GM19324 (cell line): ENCODE measurements at regions not wholly inside any gene's neighbourhood (a gene's known extent, or its start where the extent isn't known, plus 50 kb on each side); places are given as distances from the start of the nearest gene placed in this dataset.
"Not testable (repeated sequence)": the region's sequence is repeated elsewhere in the genome, so short reads cannot be mapped to it uniquely, and the experiment has no call there.

Experiments
- ATAC-seq: cut with Tn5 transposase; IDR thresholded peaks from one replicate; pipeline ENCODE4 v1.9.1; 2021; ENCODE audit warnings: mild to moderate bottlenecking, moderate library complexity; ENCODE audit not compliant: unreplicated experiment, low FRiP score

DNA sequence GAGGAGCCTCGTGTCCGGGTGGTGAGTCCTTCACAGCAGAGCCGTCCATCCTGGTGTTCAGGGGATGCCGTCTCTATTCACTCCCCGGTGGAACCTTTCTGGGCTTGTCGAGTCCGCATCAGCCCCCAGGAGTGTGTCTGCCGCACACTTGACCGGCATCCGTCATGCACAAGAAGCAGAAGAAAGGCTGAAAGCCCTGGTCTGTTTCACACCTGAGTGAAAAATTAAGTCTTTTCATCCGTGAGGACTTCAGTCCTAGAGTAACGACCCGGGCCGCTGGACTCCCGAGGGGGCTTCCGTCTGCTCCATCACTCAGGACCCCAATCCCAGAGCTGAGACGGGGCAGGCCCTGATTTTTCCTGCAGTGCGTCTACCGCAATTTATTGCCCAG lies 332.2 kb downstream of the ADGRD1 start:
- ATAC-seq = not testable (repeated sequence)

DNA sequence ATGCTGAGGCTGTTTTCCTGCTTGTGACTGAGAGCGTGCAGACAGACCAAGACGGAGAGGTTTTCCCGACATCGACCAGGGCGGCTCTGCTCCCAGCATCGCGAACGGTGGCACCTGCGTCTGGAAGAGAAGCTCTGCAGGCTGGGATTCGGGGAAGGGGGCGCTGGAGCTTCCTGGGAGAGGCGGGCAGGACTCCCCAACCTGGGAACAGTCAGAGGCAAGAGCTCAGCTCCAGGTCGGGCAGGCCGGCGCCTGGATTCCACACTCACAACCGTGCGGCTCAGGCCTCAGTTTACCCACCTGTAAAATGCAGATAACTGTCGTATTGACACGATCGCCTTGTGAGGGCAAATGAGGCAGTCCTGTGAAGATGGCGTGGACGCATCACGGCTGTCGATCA lies 332.6 kb downstream of the ADGRD1 start:
- ATAC-seq = not testable (repeated sequence)

DNA sequence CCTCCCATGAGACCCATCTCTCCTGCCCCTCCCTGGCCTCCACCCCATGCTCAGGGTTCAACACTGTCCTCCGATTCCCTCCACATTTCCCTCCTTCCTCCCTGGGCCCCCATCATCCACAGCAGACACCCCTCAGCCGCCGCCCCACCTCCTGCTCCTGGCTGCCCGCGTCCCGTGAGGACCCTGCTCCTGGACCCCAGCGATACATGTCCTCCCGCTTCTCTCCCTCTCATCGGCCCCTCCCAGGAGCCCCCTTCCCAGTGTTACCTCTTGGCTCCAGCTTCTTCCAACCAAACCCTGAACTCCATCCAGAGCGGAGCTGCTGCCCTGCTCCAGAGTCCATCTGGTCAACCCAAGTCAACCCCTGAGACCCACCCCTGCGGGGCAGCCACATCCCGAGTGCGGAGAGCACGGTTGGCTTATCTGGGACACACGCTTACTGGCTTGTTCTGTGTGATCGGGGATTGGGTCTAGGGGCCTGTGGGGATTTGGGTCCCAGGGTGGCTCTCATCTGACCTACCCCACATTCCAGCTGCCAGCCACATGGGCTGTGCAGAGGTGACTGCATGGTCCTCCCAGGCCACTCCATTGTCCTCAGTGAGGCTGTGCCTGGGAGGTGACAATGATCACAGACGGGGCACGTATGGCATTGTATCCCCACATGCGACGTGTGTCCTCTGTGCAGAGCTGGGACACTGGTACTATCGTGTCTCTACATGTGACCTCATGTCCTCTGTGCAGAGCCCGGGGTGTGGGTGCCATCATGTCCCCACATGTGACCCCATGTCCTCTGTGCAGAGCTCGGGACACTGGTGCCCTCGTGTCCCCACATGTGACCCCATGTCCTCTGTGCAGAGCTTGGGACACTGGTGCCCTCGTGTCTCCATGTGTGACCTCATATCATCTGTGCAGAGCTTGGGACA lies 333.6 kb downstream of the ADGRD1 start:
- ATAC-seq = no peak

DNA sequence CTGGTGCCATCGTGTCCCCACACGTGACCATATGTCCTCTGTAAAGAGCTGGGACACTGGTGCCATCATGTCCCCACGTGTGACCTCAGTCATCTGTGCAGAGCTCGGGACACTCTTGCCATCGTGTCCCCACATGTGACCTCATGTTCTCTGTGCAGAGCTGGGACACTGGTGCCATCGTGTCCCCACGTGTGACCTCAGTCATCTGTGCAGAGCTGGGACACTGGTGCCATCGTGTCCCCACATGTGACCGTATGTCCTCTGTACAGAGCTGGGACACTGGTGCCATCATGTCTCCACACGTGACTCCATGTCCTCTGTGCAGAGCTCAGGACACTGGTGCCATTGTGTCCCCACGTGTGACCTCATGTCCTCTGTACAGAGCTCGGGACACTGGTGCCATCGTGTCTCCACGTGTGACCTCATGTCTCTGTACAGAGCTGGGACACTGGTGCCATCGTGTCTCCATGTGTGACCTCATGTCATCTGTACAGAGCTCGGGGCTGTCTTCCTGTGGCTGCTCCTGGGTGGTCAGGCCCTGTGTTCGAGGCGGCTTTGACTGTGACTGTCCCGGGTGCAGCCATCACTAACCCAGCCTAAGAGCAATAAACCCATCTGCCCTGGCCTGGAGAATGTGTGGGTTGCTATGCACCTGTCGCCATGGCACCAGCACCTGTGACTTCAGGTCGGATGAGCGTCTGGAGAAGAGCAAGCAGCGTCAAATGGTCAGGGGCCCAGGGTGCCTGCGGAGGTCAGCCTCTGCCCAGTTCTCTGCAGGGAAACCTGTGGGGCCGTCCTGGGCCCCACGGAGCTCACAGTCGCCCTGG lies 334.4 kb downstream of the ADGRD1 start:
- no peak for ATAC-seq

DNA sequence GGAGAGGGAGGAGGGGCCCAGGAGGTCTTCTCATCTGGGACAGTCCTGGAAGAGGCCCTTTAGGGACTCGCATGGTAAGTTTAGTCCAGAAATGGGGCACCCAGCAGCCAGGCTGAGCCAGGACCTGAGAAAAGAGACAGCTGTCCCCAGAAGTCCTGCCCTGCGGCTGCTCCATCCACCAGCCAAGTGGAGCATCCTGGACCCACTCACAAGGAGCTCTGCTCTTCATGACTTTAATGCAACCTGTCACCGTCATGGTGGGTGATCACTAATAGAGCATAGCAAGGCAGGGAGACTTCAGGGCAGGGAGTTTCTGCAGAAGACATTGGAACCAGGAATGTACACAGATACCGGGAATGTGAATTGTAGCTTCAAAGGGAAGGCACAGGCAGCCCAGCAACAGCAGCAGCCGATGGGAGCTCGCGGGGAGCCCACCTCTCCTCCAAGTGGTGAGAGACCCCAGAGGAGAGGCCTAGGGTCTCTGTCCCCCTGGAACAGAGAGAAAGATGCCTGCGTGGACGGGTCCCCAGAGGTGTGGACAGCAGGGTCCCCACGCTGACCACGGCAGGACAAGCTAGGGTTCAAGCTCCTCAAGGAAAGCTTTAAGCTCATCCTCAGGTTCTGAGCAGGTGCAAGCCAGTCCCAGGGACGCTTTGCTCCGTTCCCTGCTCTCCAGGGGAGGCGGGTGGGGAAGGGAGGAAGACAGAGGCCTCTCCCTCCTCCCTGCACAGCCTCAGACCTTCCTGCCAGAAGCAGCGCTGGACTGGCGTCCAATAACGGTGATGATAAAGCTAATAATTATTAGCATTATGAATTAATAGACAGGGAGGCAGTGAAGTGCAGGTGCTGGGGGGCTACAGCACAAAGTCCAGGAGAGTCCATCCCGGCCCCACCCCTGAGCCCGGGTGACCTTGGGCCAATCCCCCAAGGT lies 335.3 kb downstream of the ADGRD1 start:
- ATAC-seq = not testable (repeated sequence)

DNA sequence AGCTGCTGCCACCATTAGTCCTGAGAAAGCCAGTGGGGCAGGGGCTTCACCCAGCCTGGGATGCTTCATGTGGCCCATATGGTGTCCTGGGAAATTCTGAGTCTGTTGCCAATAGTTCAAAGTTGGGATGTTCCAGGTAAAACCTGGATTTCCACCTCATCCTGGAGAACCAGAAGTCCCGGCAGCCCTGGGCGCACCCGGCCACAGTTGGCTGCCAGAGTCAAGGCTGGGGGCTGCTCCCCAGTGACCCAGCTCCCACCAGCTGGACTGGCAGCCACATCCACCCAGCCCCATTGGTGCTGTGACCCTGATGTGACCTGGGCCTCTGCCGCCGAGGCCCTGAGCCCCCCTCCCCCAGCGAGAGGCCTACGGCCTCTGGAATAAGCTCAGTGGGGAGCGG lies 336.1 kb downstream of the ADGRD1 start:
- not testable (repeated sequence) for ATAC-seq

DNA sequence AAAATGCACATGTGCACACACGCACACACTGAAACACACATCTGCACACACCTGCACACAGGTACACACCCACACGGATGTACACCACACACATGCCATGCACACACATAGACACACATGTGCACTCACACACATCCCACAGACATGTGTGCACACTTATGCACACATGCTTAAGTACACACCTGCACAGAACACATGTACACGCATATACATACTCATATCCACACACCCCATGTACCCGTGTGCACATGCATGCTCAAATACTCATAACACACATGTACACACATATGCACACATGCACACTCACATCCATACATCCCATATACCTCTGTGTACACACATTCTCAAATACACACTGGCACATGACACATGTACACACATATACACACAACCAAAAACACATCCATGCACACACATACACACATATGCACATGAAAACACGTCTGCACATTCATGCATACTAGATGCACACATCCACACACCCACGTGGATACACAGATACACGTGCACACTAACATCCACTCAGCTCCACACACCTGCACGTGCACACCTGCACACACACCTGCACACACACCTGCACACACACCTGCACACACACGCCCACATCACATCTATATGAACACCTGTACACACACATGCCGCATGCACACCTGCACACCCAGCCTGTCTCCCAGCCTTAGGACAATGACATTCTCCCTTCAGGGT lies 336.7 kb downstream of the ADGRD1 start:
- no peak for ATAC-seq

DNA sequence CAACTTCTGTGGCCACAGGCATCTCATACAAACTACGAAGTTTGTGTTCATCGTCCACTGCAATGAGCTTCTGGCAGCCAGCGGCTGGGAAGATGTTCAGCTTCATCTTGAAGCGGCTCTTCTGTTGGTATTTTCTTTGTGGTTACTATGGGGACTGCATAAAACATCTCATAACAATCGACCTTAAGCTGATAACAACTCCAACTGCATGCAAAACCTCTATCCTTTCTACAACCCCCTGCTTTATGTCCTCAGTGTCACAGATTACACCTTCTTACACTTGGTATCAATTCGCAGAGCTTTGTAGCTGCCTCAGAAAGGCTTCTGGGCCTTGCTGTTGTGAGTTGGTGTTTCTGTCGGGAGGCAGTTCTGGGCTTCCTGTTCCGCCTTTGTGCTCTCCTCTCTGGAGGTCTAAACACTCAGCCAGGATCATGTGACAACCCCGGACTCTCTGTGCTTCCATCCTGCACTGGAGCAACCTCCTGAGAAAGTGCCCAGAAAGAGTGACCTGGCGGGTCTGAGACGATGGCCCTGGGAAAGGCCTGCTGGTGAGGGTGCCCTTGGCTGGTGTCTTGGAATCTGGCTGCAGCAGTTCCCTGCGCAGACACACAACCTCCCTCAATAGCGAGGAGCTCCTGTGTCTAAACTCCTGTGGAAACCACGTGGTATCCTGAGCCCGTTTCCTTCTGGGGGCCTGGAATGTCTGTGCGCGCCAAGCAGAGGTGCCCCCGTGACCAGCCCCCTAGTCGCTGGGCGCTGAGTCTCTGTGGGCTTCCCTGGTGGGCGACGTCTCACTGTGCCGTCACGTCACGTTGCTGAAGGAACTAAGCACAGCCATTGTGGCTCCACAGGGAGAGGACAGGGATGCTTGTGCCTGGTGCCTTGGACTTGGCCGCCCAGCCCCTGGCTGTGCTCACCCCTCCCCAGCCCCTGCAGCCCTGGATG lies 339.6 kb downstream of the ADGRD1 start:
- not testable (repeated sequence) for ATAC-seq

DNA sequence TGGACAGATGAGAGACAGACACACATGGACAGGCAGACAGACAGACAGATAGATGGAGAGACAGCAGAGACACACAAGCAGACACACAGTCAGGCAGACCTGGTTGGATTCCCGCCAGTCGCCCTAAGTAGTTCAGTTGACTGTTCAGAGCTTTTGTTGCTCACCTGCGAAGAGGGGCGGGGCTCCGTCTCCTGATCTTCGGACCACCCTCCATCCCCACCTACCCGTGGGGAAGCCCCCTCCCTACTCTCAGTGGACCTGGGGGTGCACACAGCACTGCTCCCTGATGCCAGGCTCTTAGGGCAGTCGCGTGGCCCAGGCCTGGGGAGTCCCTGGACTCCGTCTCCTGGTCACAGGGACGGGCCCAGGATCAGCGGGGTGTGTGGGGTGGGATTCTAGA lies 341.0 kb downstream of the ADGRD1 start:
- ATAC-seq = not testable (repeated sequence)

DNA sequence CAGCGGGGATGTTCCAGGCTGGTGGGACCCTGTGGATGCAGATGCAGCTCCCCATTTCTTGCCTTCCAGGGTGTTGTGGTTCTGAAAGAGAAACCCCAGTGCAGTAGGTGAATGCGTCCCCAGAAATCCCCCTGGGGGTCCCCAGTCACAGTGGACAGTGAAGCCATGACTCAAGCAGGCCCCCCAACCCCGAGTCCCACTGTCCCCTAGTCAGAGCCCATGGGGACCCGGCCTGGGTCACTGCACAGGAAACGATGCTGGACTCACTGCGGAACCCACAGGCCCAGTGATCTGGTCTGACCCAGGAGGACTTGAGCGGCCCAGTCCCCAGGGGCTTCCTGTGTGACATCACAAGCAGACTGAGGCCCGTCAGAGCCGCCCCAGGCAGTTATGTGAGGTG lies 341.4 kb downstream of the ADGRD1 start:
- ATAC-seq = not testable (repeated sequence)

DNA sequence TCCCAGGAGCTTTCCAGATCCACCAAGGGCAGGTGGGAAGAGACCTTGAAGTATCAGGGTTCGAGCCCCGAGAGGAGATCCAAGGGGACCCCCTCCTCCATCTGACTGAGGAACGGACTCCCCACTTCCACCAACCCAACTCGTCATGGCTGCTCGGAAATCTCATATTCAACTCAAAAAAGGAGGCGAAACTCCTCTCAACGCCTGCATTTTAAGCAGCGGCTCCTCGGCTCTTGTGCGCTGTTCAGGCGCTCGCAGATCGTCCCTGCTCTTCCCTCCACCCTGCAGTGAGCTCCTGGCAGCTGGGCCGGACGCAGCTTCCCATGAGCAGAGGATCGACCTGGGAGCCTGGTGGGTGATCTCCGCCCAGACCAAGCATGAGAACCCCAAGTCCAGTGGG lies 341.9 kb downstream of the ADGRD1 start:
- not testable (repeated sequence) for ATAC-seq

DNA sequence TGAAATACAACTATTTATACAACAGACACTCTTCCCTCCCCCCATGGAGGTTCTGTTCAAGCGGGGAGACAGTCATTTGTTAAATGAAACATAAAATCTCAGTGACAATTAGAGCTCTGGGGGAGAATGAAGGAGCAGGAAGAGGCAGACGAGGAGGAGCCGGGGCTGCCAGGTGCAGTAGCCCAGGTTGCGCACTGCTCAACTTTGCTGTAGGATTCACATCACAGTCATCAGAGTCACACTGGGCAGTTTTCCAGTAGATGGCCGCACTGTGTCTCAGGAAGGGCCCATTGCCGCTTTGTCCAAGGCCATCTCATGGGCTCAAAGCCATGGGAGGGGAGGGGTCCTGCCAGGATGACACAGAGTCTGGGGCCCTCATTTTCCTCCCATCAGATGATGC lies 342.4 kb downstream of the ADGRD1 start:
- ATAC-seq = not testable (repeated sequence)

DNA sequence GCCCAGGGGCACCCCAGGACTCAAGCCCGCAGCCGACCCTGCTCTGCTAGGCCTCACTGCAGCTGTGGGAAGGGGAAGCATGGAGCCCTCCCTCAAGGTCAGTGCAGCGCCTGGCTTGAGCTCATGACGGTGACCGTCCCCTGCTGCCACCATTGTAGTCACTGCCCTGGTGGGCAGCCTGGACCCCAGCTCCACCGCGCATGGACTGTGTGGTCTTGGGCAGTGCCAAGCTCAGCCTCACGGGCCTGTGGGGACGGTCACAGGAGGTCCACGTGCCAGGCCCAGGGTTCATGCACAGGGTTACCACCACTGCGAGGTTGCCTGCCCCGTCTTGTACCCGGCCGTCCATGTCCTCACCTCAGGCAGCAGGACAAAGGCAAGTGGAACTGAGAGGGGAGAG lies 342.9 kb downstream of the ADGRD1 start:
- ATAC-seq = not testable (repeated sequence)

DNA sequence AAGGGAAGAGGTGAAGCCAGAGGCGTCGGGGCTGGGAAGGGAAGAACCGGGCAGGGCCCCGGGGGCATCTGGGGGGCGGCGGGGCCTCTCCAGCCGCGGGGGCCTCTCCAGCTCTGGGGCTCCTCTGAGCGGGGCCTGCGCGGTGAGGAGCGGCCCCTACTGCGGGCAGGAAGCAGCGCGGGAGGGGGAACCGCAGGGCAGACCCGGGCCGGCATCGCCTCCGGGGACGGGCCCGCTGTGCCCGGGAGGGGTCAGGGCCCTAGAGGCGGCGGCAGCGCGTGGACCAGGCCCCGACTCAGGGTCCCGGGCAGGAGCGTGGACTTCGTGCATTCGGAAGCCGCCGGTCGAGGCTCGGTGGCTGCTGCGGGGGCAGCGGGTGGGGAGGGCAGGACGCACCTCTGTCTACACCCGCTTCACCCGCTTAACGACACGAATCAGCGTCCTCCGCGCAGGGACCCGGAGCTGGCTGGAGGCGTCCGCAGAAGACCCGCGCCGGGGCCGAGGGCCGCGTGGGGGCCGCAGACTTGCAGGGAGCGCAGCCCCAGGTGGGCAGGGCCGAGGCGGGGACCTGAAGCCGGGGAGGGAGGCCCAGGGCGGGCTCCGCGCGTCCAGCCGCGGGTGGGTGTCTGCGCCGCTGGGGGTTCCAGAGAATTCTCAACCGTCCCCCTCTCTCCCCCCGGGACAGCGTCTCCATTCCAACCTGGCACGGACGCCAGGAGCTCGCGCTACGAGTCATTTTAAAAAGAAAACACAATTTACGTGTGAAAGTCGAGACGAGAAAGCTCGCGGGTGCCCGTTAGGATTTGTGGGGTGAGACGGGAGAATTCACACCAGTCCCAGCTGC lies 345.0 kb downstream of the ADGRD1 start:
- not testable (repeated sequence) for ATAC-seq

DNA sequence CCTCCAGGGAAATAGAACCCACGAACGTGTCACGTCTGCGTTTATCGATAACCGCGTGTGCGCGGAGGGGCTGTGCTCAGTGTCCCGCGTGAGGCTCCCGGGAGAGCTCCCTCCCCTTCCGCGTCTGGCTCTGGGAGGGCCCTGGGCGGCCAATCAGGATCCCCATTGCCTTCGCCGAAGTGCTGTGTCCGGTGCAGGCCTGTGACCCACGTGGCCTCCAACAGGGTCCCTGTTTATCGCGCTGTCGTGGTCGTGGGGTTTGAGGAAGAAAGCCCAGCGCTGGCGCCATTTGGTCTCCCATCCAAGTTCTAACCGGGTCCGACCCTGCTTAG lies 345.6 kb downstream of the ADGRD1 start:
- ATAC-seq = not testable (repeated sequence)

DNA sequence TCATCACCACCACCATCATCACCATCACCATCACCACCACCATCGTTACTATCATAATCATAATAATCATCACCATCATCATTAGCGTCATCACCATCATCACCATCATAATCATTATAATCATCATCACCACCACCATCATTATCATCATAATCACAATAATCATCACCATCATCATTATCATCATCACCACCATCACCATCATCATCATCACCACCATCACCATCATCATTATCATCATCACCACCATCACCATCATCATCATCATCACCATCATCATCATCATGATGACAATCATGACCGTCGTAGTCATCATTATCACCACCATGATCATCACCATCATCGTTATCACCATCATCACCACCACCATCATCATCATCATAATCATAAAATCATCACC lies 349.9 kb downstream of the ADGRD1 start:
- not testable (repeated sequence) for ATAC-seq

DNA sequence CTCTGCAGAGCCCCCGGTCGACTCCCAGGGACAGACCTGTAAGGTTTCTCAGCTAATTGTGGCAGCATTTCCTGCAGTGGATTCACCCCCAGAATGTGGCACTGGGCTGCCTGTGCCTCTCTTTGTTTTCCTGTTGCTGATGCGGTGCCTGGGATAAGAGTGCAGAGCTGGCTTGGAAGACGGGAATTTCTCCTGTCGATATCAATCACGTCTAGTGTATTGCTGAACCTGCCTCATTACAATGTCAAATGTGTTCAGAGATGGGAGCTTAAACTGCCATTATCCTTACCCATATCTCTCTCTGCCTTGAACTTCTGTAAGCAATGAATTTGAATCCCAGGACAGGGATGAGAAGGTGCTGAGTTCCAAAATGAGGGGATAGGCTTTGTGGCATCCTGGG lies 350.9 kb downstream of the ADGRD1 start:
- ATAC-seq = not testable (repeated sequence)

DNA sequence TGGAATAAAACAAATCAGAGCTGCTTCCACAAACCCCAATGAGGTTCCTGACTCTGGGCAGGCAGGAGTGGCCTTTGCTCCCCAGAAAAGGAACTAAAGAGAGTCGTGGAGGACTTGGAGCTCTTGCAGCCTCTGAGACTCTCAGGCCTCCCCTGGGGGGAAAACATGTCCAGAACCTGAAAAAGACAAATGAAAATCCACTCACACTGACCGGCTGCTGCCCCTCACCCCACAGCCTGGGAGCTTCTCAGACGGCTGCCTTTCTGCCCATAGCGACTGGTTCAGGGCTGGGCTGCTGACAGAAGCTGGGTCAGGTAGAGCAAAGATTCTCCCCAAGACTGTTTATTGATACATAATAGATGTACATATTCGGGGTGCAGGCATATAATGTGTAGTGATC lies 356.0 kb downstream of the ADGRD1 start:
- no peak for ATAC-seq
